ENCODE measurements at regions not wholly inside any gene's neighbourhood (a gene's known extent, or its start where the extent isn't known, plus 50 kb on each side); places are given as distances from the start of the nearest gene placed in this dataset.

GRCh38 chr18:43882358-43883055 is 605.2 kb upstream of the SYT4 start:
- no peak for DNase-seq (ENCODE audit: low spot score)

GRCh38 chr18:43883886-43884285 is 606.6 kb upstream of the SYT4 start:
- DNase-seq (ENCODE audit: low spot score): no peak

GRCh38 chr18:43886341-43886740 is 609.1 kb upstream of the SYT4 start:
- DNase-seq (ENCODE audit: low spot score): no peak

GRCh38 chr18:43887491-43887890 is 610.2 kb upstream of the SYT4 start:
- no peak for DNase-seq (ENCODE audit: low spot score)

GRCh38 chr18:43888598-43888997 is 611.3 kb upstream of the SYT4 start:
- DNase-seq (ENCODE audit: low spot score): no peak

GRCh38 chr18:43893001-43893637 is 615.8 kb upstream of the SYT4 start:
- DNase-seq (ENCODE audit: low spot score): peak; percentile 29

- DNase-seq (ENCODE audit: low spot score): no peak
These were observed 627.0 kb upstream of the SYT4 start for GRCh38 chr18:43904209-43904837.

- no peak for DNase-seq (ENCODE audit: low spot score)
These were observed 636.7 kb upstream of the SYT4 start for GRCh38 chr18:43914018-43914417.

- no peak for DNase-seq (ENCODE audit: low spot score)
These were observed 639.7 kb upstream of the SYT4 start for GRCh38 chr18:43916984-43917383.

- DNase-seq (ENCODE audit: low spot score): no peak
These were observed 640.2 kb upstream of the SYT4 start for GRCh38 chr18:43917520-43917919.

GRCh38 chr18:43919551-43919950 is 642.3 kb upstream of the SYT4 start:
- DNase-seq (ENCODE audit: low spot score): no peak

- DNase-seq (ENCODE audit: low spot score): no peak
These were observed 654.1 kb upstream of the SYT4 start for GRCh38 chr18:43931439-43931838.

- DNase-seq (ENCODE audit: low spot score): no peak
These were observed 654.9 kb upstream of the SYT4 start for GRCh38 chr18:43932140-43932539.

GRCh38 chr18:43933177-43933576 is 655.9 kb upstream of the SYT4 start:
- no peak for DNase-seq (ENCODE audit: low spot score)

- DNase-seq (ENCODE audit: low spot score): no peak
These were observed 657.0 kb upstream of the SYT4 start for GRCh38 chr18:43934322-43934721.

- DNase-seq (ENCODE audit: low spot score): no peak
These were observed 657.6 kb upstream of the SYT4 start for GRCh38 chr18:43934781-43935471.

GRCh38 chr18:43936176-43936575 is 658.9 kb upstream of the SYT4 start:
- DNase-seq (ENCODE audit: low spot score): no peak

- no peak for DNase-seq (ENCODE audit: low spot score)
These were observed 672.0 kb upstream of the SYT4 start for GRCh38 chr18:43949291-43949690.

- no peak for DNase-seq (ENCODE audit: low spot score)
These were observed 672.8 kb upstream of the SYT4 start for GRCh38 chr18:43950062-43950461.

- no peak for DNase-seq (ENCODE audit: low spot score)
These were observed 675.1 kb upstream of the SYT4 start for GRCh38 chr18:43952398-43952797.

GRCh38 chr18:43961722-43962121 is 684.4 kb upstream of the SYT4 start:
- no peak for DNase-seq (ENCODE audit: low spot score)

GRCh38 chr18:43964666-43965065 is 687.4 kb upstream of the SYT4 start:
- no peak for DNase-seq (ENCODE audit: low spot score)

- DNase-seq (ENCODE audit: low spot score): peak; percentile 2
These were observed 688.4 kb upstream of the SYT4 start for GRCh38 chr18:43965691-43966090.

Data from AG08396 (cell line).